ENCODE measurements at regions not wholly inside any gene's neighbourhood (a gene's known extent, or its start where the extent isn't known, plus 50 kb on each side); places are given as distances from the start of the nearest gene placed in this dataset.

GRCh38 chr10:94083662-94084265 is 90.0 kb downstream of the PLCE1 start:
- TF ChIP-seq POLR2A (IDR thresholded peaks at IDR 0.05; ENCODE audit: low read length) (no peak), GATA1 (IDR thresholded peaks at IDR 0.05; ENCODE audit: low read depth, low read length) (no peak)

Data from erythroblast (primary cell).